GM12892 (cell line): ENCODE measurements at regions not wholly inside any gene's neighbourhood (a gene's known extent, or its start where the extent isn't known, plus 50 kb on each side); places are given as distances from the start of the nearest gene placed in this dataset.

Source experiments
- POLR2A ChIP-seq: IDR thresholded peaks from 2 replicates; pipeline ENCODE4 v1.6.1; 2011; ENCODE audit warnings: low read depth, low read length, control low read depth
- POLR2AphosphoS5 ChIP-seq: IDR thresholded peaks from 2 replicates; pipeline ENCODE4 v1.6.1; 2011; ENCODE audit warnings: low read depth, low read length, control low read depth

DNA sequence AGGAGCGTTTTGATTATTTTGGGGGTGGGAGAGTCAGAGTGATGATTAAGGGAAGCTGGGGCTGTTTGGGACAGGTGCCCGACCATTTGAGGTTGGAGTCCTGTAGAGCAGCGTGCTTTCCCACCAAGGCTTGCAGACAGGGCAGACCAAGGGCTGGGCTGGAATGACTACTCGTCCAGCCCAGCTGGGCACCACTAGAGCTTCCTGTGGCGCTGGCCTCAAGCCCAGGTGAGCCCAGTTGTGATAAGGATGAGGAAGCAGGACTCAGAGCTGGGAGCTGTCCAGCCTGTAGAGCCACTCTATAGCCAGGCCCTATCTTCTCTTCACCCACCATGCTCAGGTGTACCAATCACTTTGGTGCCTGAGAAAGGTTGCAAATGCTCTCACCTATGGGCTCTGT lies 75.8 kb upstream of the ACAN start:
- TF ChIP-seq POLR2A, result no peak
- no peak for TF ChIP-seq POLR2AphosphoS5
